ENCODE measurements at regions not wholly inside any gene's neighbourhood (a gene's known extent, or its start where the extent isn't known, plus 50 kb on each side); places are given as distances from the start of the nearest gene placed in this dataset.

GRCh38 chr10:78165172-78165571 is 131.5 kb downstream of the RPS24 start:
- no peak for TF ChIP-seq POLR2A (IDR thresholded peaks at IDR 0.05)
- no peak for TF ChIP-seq CTCF (IDR thresholded peaks at IDR 0.05)
- TF ChIP-seq POLR2AphosphoS5 (IDR thresholded peaks at IDR 0.05): no peak
- no peak for TF ChIP-seq EP300 (IDR thresholded peaks at IDR 0.05)
